ENCODE measurements at regions not wholly inside any gene's neighbourhood (a gene's known extent, or its start where the extent isn't known, plus 50 kb on each side); places are given as distances from the start of the nearest gene placed in this dataset.

DNA sequence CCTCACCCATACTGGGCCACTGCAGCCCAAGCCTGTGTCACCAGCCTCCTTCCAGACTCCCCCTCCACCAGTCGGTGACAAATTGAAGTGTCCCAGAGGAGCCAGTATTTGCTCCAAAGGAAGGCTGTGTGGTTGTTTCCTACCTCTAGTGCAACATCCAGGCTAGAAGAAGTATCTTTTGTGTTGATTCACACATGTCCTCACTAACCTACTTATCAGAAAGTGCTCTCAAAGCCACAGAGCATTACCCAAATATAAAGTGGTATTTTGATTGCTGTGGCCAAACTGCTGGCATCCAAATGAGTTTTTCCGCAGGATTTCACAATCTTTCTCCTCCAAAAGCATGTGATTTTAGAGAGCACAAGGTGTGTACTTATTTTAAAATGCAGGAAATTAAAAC is 134.8 kb downstream of the CUL2 start:
- TF ChIP-seq, protein P1, sequence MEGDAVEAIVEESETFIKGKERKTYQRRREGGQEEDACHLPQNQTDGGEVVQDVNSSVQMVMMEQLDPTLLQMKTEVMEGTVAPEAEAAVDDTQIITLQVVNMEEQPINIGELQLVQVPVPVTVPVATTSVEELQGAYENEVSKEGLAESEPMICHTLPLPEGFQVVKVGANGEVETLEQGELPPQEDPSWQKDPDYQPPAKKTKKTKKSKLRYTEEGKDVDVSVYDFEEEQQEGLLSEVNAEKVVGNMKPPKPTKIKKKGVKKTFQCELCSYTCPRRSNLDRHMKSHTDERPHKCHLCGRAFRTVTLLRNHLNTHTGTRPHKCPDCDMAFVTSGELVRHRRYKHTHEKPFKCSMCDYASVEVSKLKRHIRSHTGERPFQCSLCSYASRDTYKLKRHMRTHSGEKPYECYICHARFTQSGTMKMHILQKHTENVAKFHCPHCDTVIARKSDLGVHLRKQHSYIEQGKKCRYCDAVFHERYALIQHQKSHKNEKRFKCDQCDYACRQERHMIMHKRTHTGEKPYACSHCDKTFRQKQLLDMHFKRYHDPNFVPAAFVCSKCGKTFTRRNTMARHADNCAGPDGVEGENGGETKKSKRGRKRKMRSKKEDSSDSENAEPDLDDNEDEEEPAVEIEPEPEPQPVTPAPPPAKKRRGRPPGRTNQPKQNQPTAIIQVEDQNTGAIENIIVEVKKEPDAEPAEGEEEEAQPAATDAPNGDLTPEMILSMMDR (IDR thresholded peaks at IDR 0.05) = no peak
- TF ChIP-seq POLR2A (IDR thresholded peaks at IDR 0.05) = no peak
